Mesothelial cell of epicardium (in vitro differentiated cells): ENCODE measurements at regions not wholly inside any gene's neighbourhood (a gene's known extent, or its start where the extent isn't known, plus 50 kb on each side); places are given as distances from the start of the nearest gene placed in this dataset.
A peak's percentile ranks its signal among the peaks of the same experiment; 100 is the strongest.

Experiments used
- DNase-seq, 2 experiments: peaks; one replicate each; pipeline ENCODE4 v3.0.0; 2021; ENCODE audit warnings: low spot score in 2 of 2; ENCODE audit not compliant: unreplicated experiment in 2 of 2
- H3K27ac Mint-ChIP-seq: 2 replicates; pipeline ENCODE4 v1.8.0; 2021; ENCODE audit warnings: mixed read lengths
- H3K27me3 Mint-ChIP-seq: 2 replicates; pipeline ENCODE4 v1.8.0; 2021; ENCODE audit warnings: low read depth, mixed read lengths
- H3K36me3 Mint-ChIP-seq: 2 replicates; pipeline ENCODE4 v1.8.0; 2021; ENCODE audit warnings: mixed read lengths
- H3K4me1 Mint-ChIP-seq: 2 replicates; pipeline ENCODE4 v1.8.0; 2021; ENCODE audit warnings: mixed read lengths
- H3K4me3 Mint-ChIP-seq: 2 replicates; pipeline ENCODE4 v1.8.0; 2021; ENCODE audit warnings: mild to moderate bottlenecking, moderate library complexity, mixed read lengths
- H3K9me3 Mint-ChIP-seq: 2 replicates; pipeline ENCODE4 v1.8.0; 2021; ENCODE audit warnings: mixed read lengths
- TF ChIP-seq, protein P1 (sequence below): fragments of 200-600 bp; sonication (generic); IDR thresholded peaks from one replicate; pipeline ENCODE4 v1.5.0; 2021; ENCODE audit warnings: antibody characterized with exemption; ENCODE audit not compliant: unreplicated experiment

- TF ChIP-seq, protein P1, sequence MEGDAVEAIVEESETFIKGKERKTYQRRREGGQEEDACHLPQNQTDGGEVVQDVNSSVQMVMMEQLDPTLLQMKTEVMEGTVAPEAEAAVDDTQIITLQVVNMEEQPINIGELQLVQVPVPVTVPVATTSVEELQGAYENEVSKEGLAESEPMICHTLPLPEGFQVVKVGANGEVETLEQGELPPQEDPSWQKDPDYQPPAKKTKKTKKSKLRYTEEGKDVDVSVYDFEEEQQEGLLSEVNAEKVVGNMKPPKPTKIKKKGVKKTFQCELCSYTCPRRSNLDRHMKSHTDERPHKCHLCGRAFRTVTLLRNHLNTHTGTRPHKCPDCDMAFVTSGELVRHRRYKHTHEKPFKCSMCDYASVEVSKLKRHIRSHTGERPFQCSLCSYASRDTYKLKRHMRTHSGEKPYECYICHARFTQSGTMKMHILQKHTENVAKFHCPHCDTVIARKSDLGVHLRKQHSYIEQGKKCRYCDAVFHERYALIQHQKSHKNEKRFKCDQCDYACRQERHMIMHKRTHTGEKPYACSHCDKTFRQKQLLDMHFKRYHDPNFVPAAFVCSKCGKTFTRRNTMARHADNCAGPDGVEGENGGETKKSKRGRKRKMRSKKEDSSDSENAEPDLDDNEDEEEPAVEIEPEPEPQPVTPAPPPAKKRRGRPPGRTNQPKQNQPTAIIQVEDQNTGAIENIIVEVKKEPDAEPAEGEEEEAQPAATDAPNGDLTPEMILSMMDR: no peak
- DNase-seq: no peak
- H3K36me3 Mint-ChIP-seq: peaks cover 13% of the 10 kb centered on the region
- peaks cover 40% of the 10 kb centered on the region for H3K4me1 Mint-ChIP-seq
- no peak overlapping the region for H3K27ac Mint-ChIP-seq
- H3K9me3 Mint-ChIP-seq: peaks cover 22% of the 10 kb centered on the region
- no peaks in the 10 kb centered on the region for H3K27me3 Mint-ChIP-seq
- no peak overlapping the region for H3K4me3 Mint-ChIP-seq
Observed at GRCh38 chr12:43180242-43180641, 371.8 kb downstream of the ADAMTS20 start.

- Mint-ChIP-seq H3K36me3 (peaks cover 13% of the 10 kb centered on the region), H3K9me3 (peaks cover 22% of the 10 kb centered on the region), H3K4me1 (peaks cover 47% of the 10 kb centered on the region), H3K4me3 (no peak overlapping the region), H3K27me3 (no peaks in the 10 kb centered on the region), H3K27ac (peak overlapping the region; percentile 4)
- DNase-seq: no peak
- TF ChIP-seq, protein P1: no peak
Observed at GRCh38 chr12:43179486-43179885, 372.5 kb downstream of the ADAMTS20 start.

DNA sequence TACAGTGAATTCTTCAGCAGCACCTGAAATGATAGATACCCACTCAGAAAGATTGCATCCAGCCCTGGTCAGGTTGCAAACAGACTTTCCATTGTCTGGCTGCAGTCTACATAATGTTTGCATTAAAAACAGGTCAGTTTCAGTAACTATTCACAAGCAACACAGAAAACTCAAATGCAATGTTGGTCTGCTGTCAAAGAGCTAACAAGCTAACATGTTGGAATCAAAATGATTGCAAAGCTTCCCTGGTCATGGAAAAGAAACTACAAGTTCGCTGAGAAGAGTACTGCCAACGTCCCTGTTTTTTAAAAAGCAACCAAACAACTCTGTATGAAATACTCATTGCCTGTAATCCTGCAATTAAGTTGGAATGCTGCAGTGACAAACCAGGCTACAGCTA is 374.7 kb downstream of the ADAMTS20 start:
- Mint-ChIP-seq H3K36me3 (peaks cover 5% of the 10 kb centered on the region), H3K27me3 (no peaks in the 10 kb centered on the region), H3K9me3 (peaks cover 10% of the 10 kb centered on the region), H3K4me3 (no peak overlapping the region), H3K4me1 (peaks cover 55% of the 10 kb centered on the region), H3K27ac (peak overlapping the region; percentile 76)
- no peak for DNase-seq
- TF ChIP-seq, protein P1: no peak

GRCh38 chr12:43169115-43169681 is 382.8 kb downstream of the ADAMTS20 start:
- Mint-ChIP-seq H3K4me1 (peaks cover 20% of the 10 kb centered on the region), H3K36me3 (no peaks in the 10 kb centered on the region), H3K27ac (peak overlapping the region; percentile 1), H3K9me3 (peaks cover 5% of the 10 kb centered on the region), H3K27me3 (no peaks in the 10 kb centered on the region), H3K4me3 (no peak overlapping the region)
- TF ChIP-seq, protein P1: no peak
- no peak for DNase-seq

DNA sequence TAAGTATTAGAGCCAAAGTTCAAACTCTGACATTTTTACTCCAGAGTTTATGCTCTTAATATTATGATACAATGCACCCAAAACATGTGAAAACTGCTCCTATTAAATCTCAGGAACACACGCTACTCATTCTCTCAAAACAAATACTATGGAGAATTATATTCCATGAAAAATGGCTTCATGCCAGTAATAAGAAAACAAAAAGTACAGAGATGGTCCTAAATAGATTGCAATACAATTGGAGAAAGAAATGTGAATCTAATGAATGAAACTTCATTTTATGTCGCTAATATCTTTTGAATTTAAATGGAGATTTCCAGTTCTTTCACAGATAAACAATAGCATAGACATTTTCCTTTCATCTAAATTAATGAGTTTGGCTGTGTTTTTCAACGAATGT is 384.3 kb downstream of the ADAMTS20 start:
- H3K27me3 Mint-ChIP-seq: no peaks in the 10 kb centered on the region
- no peak overlapping the region for H3K27ac Mint-ChIP-seq
- no peak for DNase-seq
- peaks cover 5% of the 10 kb centered on the region for H3K9me3 Mint-ChIP-seq
- TF ChIP-seq, protein P1: no peak
- H3K4me3 Mint-ChIP-seq: no peak overlapping the region
- H3K36me3 Mint-ChIP-seq: no peaks in the 10 kb centered on the region
- peaks cover 13% of the 10 kb centered on the region for H3K4me1 Mint-ChIP-seq

DNA sequence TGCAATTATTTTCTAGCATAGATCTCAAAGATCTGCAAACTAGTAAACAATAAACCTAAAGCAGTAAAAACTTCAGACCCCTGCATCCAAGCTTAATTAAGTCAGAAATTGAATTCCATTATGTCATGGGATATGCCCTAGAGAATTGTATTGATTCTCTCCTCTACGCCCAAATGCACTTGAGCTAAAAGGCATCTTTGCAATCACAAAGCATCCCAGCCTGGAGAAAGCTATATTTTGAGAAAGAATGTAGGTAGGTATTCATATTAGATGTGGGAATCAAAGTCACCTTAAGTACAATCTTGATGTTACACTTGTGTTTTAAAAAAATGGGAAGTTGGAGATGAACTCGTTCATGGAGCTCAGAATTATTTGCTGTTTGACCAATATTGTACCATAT is 386.7 kb downstream of the ADAMTS20 start:
- Mint-ChIP-seq H3K4me3 (no peak overlapping the region), H3K27ac (no peak overlapping the region), H3K9me3 (peaks cover 3% of the 10 kb centered on the region), H3K4me1 (peaks cover 13% of the 10 kb centered on the region), H3K27me3 (no peaks in the 10 kb centered on the region), H3K36me3 (no peaks in the 10 kb centered on the region)
- DNase-seq: no peak
- TF ChIP-seq, protein P1: no peak
